ENCODE measurements at regions not wholly inside any gene's neighbourhood (a gene's known extent, or its start where the extent isn't known, plus 50 kb on each side); places are given as distances from the start of the nearest gene placed in this dataset.
"Not testable (repeated sequence)": the region's sequence is repeated elsewhere in the genome, so short reads cannot be mapped to it uniquely, and the experiment has no call there.

- H3K4me3 ChIP-seq (ENCODE audit: low read depth, low read length): no peak overlapping the region
Observed at GRCh38 chr14:104400355-104400754, 179.2 kb upstream of the C14orf180 start.

GRCh38 chr14:104401785-104402184 is 177.8 kb upstream of the C14orf180 start:
- Mint-ChIP-seq H3K27ac (no peak overlapping the region), H3K27me3 (peaks cover 10% of the 10 kb centered on the region), H3K4me3 (no peak overlapping the region), H3K4me1 (peaks cover 9 to 22% (median 16%) of the 10 kb centered on the region in 4 donors), H3K36me3 (peaks cover 7% of the 10 kb centered on the region), H3K9me3 (peaks cover 0 to 16% (median 8%) of the 10 kb centered on the region in 7 donors)
- no peak overlapping the region for H3K4me3 ChIP-seq (ENCODE audit: low read depth, low read length)
- H3K36me3 ChIP-seq (ENCODE audit: control insufficient read depth, insufficient read depth, low read length): no peaks in the 10 kb centered on the region
- DNase-seq (no peak), ATAC-seq (ENCODE audit: low read depth in 2 of 2) (no peak)
- peaks cover 6% of the 10 kb centered on the region for H3K4me1 ChIP-seq (ENCODE audit: control insufficient read depth, insufficient read depth, low read length, poor library complexity, severe bottlenecking)
- no peak overlapping the region for H3K27ac ChIP-seq (ENCODE audit: insufficient read depth, low read length, poor library complexity, severe bottlenecking)
- H3K27me3 ChIP-seq (ENCODE audit: control insufficient read depth, insufficient read depth, low read length): peaks cover 4% of the 10 kb centered on the region
- no peaks in the 10 kb centered on the region for H3K9me3 ChIP-seq (ENCODE audit: control insufficient read depth in 2 of 2, low read length in 2 of 2)

More at GRCh38 chr14:104400355-104400754, 179.2 kb upstream of the C14orf180 start:
- Mint-ChIP-seq H3K4me3 (no peak overlapping the region), H3K4me1 (peaks cover 13 to 30% (median 21%) of the 10 kb centered on the region in 4 donors), H3K27me3 (no peaks in the 10 kb centered on the region), H3K27ac (peak overlapping the region in 2 of 3 donors; percentile 22 to 78), H3K9me3 (peaks cover 0 to 16% (median 6%) of the 10 kb centered on the region in 7 donors), H3K36me3 (peaks cover 7% of the 10 kb centered on the region)
- DNase-seq: no peak
- peaks cover 4% of the 10 kb centered on the region for H3K27me3 ChIP-seq (ENCODE audit: control insufficient read depth, insufficient read depth, low read length)
- H3K27ac ChIP-seq (ENCODE audit: insufficient read depth, low read length, poor library complexity, severe bottlenecking): no peak overlapping the region
- H3K4me1 ChIP-seq (ENCODE audit: control insufficient read depth, insufficient read depth, low read length, poor library complexity, severe bottlenecking): peaks cover 12% of the 10 kb centered on the region
- no peaks in the 10 kb centered on the region for H3K36me3 ChIP-seq (ENCODE audit: control insufficient read depth, insufficient read depth, low read length)
- no peak for ATAC-seq (ENCODE audit: low read depth in 2 of 2)
- no peaks in the 10 kb centered on the region for H3K9me3 ChIP-seq (ENCODE audit: control insufficient read depth in 2 of 2, low read length in 2 of 2)

DNA sequence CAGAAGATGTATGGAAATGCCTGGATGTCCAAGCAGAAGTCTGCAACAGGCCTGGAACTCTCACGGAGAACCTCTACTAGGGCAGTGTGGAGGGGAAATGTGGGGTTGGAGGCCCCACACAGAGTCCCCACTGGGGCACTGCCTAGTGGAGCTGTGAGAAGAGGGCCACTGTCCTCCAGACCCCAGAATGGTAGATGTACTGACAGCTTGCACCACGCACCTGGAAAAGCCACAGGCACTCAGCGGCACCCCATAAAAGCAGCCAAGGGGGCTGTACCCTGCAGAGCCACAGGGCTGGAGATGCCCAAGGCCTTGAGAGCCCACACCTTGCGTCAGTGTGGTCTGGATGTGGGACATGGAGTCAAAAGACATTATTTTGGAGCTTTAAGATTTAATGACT is 177.3 kb upstream of the C14orf180 start:
- H3K27ac Mint-ChIP-seq; H3K36me3 Mint-ChIP-seq; H3K9me3 ChIP-seq (ENCODE audit: control insufficient read depth in 2 of 2, low read length in 2 of 2); DNase-seq; H3K27ac ChIP-seq (ENCODE audit: insufficient read depth, low read length, poor library complexity, severe bottlenecking); H3K4me1 ChIP-seq (ENCODE audit: control insufficient read depth, insufficient read depth, low read length, poor library complexity, severe bottlenecking); H3K4me3 Mint-ChIP-seq; H3K27me3 ChIP-seq (ENCODE audit: control insufficient read depth, insufficient read depth, low read length); H3K4me3 ChIP-seq (ENCODE audit: low read depth, low read length); ATAC-seq (ENCODE audit: low read depth in 2 of 2); H3K36me3 ChIP-seq (ENCODE audit: control insufficient read depth, insufficient read depth, low read length): not testable (repeated sequence)
- Mint-ChIP-seq H3K27me3 (peaks cover 14% of the 10 kb centered on the region), H3K9me3 (peaks cover 0 to 11% (median 8%) of the 10 kb centered on the region in 7 donors), H3K4me1 (peaks cover 9 to 21% (median 14%) of the 10 kb centered on the region in 4 donors)

DNA sequence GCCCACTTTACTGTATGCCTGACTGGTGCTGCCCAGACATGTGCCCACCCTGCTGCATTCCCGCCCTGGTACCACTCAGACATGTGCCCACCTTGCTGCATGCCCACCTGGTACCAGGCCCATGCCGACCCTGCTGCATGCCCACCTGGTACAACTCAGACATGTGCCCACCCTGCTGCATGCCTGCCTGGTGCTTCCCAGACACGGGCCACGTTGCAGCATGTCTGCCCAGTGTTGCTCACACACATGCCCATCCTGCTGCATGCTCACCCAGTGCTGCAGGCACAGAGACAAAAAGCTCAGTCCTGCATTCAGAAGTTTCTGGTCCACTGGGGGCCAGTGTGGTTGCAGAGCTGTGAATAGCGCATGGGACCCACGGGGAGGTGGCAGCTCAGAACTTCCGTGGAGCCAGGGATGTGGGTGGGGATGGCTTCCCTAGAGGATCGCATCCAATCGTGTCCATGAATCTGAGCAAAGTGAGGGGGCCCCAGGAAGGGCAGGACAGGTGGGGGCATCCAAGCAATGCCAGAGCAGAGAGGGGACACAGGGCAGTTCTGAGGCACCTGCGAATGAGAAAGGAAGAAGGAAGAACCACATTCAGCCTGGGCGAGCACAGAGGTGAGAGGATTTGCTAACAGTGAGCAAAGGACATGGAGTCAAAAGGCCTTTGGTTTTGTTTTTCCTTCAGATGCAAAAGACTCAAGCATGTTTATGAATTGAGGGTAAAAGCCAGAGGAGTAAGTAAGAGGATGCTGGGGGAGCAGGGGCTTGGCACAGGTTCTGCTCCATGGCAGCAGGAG is 175.9 kb upstream of the C14orf180 start:
- Histone ChIP-seq H3K4me3 (ENCODE audit: low read depth, low read length) (no peak overlapping the region), H3K27ac (ENCODE audit: insufficient read depth, low read length, poor library complexity, severe bottlenecking) (no peak overlapping the region), H3K9me3 (ENCODE audit: control insufficient read depth in 2 of 2, low read length in 2 of 2) (peaks cover 0 to 2% of the 10 kb centered on the region in 2 experiments), H3K36me3 (ENCODE audit: control insufficient read depth, insufficient read depth, low read length) (no peaks in the 10 kb centered on the region), H3K27me3 (ENCODE audit: control insufficient read depth, insufficient read depth, low read length) (peaks cover 7% of the 10 kb centered on the region), H3K4me1 (ENCODE audit: control insufficient read depth, insufficient read depth, low read length, poor library complexity, severe bottlenecking) (peaks cover 6% of the 10 kb centered on the region)
- no peak for ATAC-seq (ENCODE audit: low read depth in 2 of 2)
- Mint-ChIP-seq H3K9me3 (peaks cover 0 to 10% (median 4%) of the 10 kb centered on the region in 7 donors), H3K4me3 (no peak overlapping the region), H3K4me1 (peaks cover 4 to 15% (median 12%) of the 10 kb centered on the region in 4 donors), H3K27me3 (peaks cover 24% of the 10 kb centered on the region), H3K36me3 (no peaks in the 10 kb centered on the region), H3K27ac (no peak overlapping the region)
- DNase-seq: no peak

- H3K27me3 ChIP-seq (ENCODE audit: control insufficient read depth, insufficient read depth, low read length): peaks cover 7% of the 10 kb centered on the region
- H3K27ac Mint-ChIP-seq: peak overlapping the region in 1 of 3 donors; percentile 30
- DNase-seq: no peak
- H3K4me3 ChIP-seq (ENCODE audit: low read depth, low read length): no peak overlapping the region
- H3K27me3 Mint-ChIP-seq: peaks cover 24% of the 10 kb centered on the region
- H3K4me1 ChIP-seq (ENCODE audit: control insufficient read depth, insufficient read depth, low read length, poor library complexity, severe bottlenecking): no peaks in the 10 kb centered on the region
- H3K36me3 Mint-ChIP-seq: no peaks in the 10 kb centered on the region
- H3K9me3 Mint-ChIP-seq: peaks cover 0 to 12% (median 6%) of the 10 kb centered on the region in 7 donors
- peaks cover 1 to 3% (median 2%) of the 10 kb centered on the region in 4 donors for H3K4me1 Mint-ChIP-seq
- H3K27ac ChIP-seq (ENCODE audit: insufficient read depth, low read length, poor library complexity, severe bottlenecking): no peak overlapping the region
- no peaks in the 10 kb centered on the region for H3K36me3 ChIP-seq (ENCODE audit: control insufficient read depth, insufficient read depth, low read length)
- H3K9me3 ChIP-seq (ENCODE audit: control insufficient read depth in 2 of 2, low read length in 2 of 2): peaks cover 4 to 7% of the 10 kb centered on the region in 2 experiments
- H3K4me3 Mint-ChIP-seq: no peak overlapping the region
- ATAC-seq (ENCODE audit: low read depth in 2 of 2): no peak
Observed at GRCh38 chr14:104404922-104405321, 174.6 kb upstream of the C14orf180 start.

DNA sequence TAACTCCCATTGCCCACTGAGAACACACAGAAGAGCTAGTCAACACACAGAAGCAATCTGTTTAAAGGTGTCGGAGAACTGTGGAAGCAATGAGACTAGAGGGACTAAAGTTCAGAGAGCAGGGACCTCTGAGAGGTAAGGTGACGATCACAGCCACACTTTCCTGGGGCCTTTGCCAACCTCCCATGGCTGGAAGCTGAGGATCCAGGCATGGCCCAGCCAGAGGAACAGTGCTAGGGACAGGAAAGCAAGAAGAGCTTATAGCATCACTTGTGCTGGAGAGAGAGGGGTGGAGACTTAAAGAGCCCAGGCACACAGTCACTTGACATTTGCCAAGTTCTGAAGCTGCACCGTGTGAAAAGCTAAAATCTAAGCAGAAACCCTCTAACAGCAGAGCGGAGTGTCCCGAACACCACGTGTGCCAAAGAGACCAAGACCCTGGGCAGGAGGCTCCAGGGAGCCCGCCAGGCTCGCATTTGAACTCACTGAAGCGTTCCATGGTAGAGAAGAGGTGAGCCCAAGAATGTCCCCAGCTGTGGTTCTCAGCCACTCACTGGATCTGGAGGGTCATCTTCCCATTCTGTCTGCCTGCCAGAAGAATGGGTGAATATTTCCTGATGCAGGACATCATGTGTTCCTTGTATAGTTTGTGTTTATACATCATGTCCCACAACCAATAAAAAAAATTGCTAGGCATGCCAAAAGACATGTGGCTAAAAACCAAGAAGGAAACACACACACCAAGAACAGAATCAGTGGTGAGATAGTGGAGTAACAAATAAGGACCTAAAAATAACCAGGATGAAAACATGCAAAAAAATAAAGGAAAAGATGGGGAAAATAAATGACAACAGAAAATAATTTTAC is 174.0 kb upstream of the C14orf180 start:
- peaks cover 0 to 12% (median 6%) of the 10 kb centered on the region in 7 donors for H3K9me3 Mint-ChIP-seq
- Histone ChIP-seq H3K27ac (ENCODE audit: insufficient read depth, low read length, poor library complexity, severe bottlenecking) (no peak overlapping the region), H3K27me3 (ENCODE audit: control insufficient read depth, insufficient read depth, low read length) (peaks cover 7% of the 10 kb centered on the region), H3K36me3 (ENCODE audit: control insufficient read depth, insufficient read depth, low read length) (no peaks in the 10 kb centered on the region), H3K4me1 (ENCODE audit: control insufficient read depth, insufficient read depth, low read length, poor library complexity, severe bottlenecking) (no peaks in the 10 kb centered on the region), H3K4me3 (ENCODE audit: low read depth, low read length) (no peak overlapping the region), H3K9me3 (ENCODE audit: control insufficient read depth in 2 of 2, low read length in 2 of 2) (peaks cover 4 to 7% of the 10 kb centered on the region in 2 experiments)
- peak overlapping the region in 1 of 3 donors; percentile 30 for H3K27ac Mint-ChIP-seq
- no peaks in the 10 kb centered on the region for H3K36me3 Mint-ChIP-seq
- H3K4me3 Mint-ChIP-seq: no peak overlapping the region
- peaks cover 24% of the 10 kb centered on the region for H3K27me3 Mint-ChIP-seq
- DNase-seq: no peak
- H3K4me1 Mint-ChIP-seq: no peaks in the 10 kb centered on the region
- ATAC-seq (ENCODE audit: low read depth in 2 of 2): no peak

- Mint-ChIP-seq H3K36me3 (no peaks in the 10 kb centered on the region), H3K27ac (no peak overlapping the region), H3K4me1 (no peaks in the 10 kb centered on the region), H3K4me3 (no peak overlapping the region), H3K9me3 (peaks cover 0 to 11% (median 6%) of the 10 kb centered on the region in 7 donors), H3K27me3 (peaks cover 24% of the 10 kb centered on the region)
- DNase-seq (no peak), ATAC-seq (ENCODE audit: low read depth in 2 of 2) (no peak)
- Histone ChIP-seq H3K27ac (ENCODE audit: insufficient read depth, low read length, poor library complexity, severe bottlenecking) (no peak overlapping the region), H3K27me3 (ENCODE audit: control insufficient read depth, insufficient read depth, low read length) (peaks cover 7% of the 10 kb centered on the region), H3K9me3 (ENCODE audit: control insufficient read depth in 2 of 2, low read length in 2 of 2) (peaks cover 4 to 7% of the 10 kb centered on the region in 2 experiments), H3K4me3 (ENCODE audit: low read depth, low read length) (no peak overlapping the region), H3K36me3 (ENCODE audit: control insufficient read depth, insufficient read depth, low read length) (no peaks in the 10 kb centered on the region), H3K4me1 (ENCODE audit: control insufficient read depth, insufficient read depth, low read length, poor library complexity, severe bottlenecking) (no peaks in the 10 kb centered on the region)
Observed at GRCh38 chr14:104406831-104407230, 172.7 kb upstream of the C14orf180 start.
